ENCODE measurements at regions not wholly inside any gene's neighbourhood (a gene's known extent, or its start where the extent isn't known, plus 50 kb on each side); places are given as distances from the start of the nearest gene placed in this dataset.

DNA sequence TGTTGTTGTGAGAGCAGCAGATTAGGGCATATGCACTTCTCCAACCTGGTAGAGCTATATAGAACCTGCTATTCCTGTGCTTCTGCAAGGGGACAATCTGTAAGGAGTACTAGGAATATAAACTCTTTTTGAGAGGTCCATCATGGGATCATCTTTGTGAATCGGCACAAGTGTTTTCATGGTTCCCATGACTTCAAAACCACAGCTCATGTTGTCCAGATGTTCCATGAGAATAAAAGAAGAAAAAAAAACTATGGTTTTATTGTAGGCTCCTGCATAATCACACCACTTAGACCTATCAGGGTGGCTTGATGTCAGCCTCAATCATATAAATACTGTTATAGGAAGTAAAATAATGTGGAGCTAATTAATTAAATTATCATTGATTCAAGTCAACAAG lies 311.4 kb upstream of the ATP2B1 start:
- no peaks in the 10 kb centered on the region for H3K9me3 Mint-ChIP-seq
- no peak overlapping the region for H3K27ac Mint-ChIP-seq
- H3K36me3 Mint-ChIP-seq (ENCODE audit: low read depth), result no peaks in the 10 kb centered on the region
- no peaks in the 10 kb centered on the region for H3K4me1 Mint-ChIP-seq (ENCODE audit: low read depth)
- no peak overlapping the region for H3K4me3 Mint-ChIP-seq
- no peaks in the 10 kb centered on the region for H3K27me3 Mint-ChIP-seq

DNA sequence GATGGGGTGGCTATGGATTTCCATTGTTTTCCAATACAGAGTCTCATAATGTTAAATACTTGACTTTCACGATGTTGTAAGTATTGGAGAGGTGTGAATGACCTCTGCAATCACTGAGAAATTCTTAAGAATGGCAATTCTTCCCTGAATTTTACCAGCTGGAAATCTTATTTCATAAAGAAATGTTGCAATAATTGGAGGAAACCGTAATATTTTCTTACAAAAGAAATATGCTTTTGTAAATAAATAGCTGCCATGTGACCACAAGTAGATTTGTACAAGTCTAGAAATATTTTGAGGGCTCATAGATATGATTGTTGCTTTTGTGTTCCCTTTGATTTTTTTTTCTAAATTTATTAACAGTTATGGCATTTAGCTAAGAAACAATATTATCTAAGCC lies 308.7 kb upstream of the ATP2B1 start:
- H3K9me3 Mint-ChIP-seq, result no peaks in the 10 kb centered on the region
- H3K36me3 Mint-ChIP-seq (ENCODE audit: low read depth), result no peaks in the 10 kb centered on the region
- H3K4me1 Mint-ChIP-seq (ENCODE audit: low read depth), result peaks cover 5% of the 10 kb centered on the region
- H3K27ac Mint-ChIP-seq, result no peak overlapping the region
- no peaks in the 10 kb centered on the region for H3K27me3 Mint-ChIP-seq
- H3K4me3 Mint-ChIP-seq, result no peak overlapping the region

DNA sequence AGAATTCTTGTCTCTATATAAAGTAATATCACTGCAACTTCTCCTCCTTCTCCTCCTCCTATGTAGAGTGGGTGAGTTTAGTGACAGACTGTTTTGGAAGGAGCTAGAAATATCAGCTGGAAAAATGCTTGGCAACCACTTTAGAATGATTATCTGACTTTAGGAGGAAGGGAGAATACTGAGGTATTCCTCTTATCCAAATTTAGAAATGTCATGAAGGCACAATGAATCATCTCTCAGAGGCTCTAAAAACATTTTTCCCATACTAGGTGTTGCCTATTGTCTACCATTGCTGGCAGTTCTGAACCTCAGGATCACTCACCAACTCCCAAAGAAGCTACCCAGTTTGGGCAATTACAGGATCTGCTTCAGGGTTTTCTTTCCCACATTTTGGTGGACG lies 306.6 kb upstream of the ATP2B1 start:
- H3K27me3 Mint-ChIP-seq, result no peaks in the 10 kb centered on the region
- no peak overlapping the region for H3K4me3 Mint-ChIP-seq
- peaks cover 5% of the 10 kb centered on the region for H3K4me1 Mint-ChIP-seq (ENCODE audit: low read depth)
- H3K36me3 Mint-ChIP-seq (ENCODE audit: low read depth), result no peaks in the 10 kb centered on the region
- H3K27ac Mint-ChIP-seq, result no peak overlapping the region
- H3K9me3 Mint-ChIP-seq, result no peaks in the 10 kb centered on the region

DNA sequence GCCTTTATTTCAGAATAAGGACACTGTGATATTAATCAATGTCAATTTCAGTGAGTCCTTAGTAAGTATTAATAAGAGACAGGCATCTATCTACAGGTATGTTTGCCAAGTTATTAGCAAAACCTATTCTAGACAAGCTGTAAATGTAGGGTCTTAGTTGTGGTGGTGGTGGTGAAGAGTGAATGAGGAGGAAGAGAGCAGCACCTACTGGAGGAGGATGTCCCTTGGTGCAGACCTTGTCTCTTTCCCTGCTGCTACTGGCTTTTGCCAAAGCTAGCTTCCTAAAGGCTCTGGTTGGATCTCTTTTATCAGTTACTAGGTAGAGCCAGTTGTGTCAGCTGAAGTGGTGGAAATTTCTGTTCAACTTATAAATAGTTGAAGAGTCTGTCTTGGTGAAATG lies 304.8 kb upstream of the ATP2B1 start:
- no peaks in the 10 kb centered on the region for H3K9me3 Mint-ChIP-seq

DNA sequence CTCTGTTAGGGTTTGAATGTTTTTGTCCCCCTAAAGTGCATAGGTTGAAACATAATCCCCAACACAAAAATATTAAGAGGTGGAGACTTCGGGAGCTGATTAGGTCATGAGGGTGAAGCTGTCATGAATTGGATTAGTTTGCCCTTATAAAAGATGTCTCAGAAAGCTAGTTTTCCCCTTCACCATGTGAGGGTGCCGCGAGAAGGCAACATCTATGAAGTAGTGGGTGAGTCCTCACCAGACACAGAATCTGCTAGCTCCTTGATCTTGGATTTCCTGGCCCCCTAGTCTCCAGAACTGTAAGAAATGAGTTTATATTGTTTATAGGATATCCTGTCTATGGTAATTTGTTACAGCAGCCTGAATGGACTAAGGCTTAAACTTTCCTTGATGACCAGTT lies 301.5 kb upstream of the ATP2B1 start:
- no peak overlapping the region for H3K4me3 Mint-ChIP-seq
- no peak overlapping the region for H3K27ac Mint-ChIP-seq
- no peaks in the 10 kb centered on the region for H3K36me3 Mint-ChIP-seq (ENCODE audit: low read depth)
- H3K4me1 Mint-ChIP-seq (ENCODE audit: low read depth), result peaks cover 5% of the 10 kb centered on the region
- no peaks in the 10 kb centered on the region for H3K27me3 Mint-ChIP-seq
- no peaks in the 10 kb centered on the region for H3K9me3 Mint-ChIP-seq

More for the DNA sequence above, 304.8 kb upstream of the ATP2B1 start:
- Mint-ChIP-seq H3K4me3 (no peak overlapping the region), H3K27ac (no peak overlapping the region), H3K27me3 (no peaks in the 10 kb centered on the region), H3K4me1 (ENCODE audit: low read depth) (peaks cover 5% of the 10 kb centered on the region), H3K36me3 (ENCODE audit: low read depth) (no peaks in the 10 kb centered on the region)

DNA sequence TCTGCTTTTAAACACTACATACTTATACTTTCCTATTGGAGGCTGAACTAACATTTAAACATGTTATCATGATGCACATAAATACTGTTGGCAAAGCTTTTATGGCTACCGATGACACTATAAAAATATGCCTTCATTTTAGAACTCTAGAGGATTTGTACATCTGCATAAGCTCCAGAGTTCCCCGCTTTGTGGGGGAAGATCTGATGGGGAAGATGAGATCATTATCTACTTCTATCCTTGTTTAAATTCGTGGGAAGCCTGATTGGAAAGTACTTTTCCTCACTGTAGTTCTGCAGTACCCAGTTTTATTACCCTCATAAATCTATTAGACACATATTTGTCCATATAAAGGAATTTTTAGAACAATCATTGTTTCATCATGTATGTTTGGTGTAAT lies 299.6 kb upstream of the ATP2B1 start:
- H3K36me3 Mint-ChIP-seq (ENCODE audit: low read depth), result no peaks in the 10 kb centered on the region
- no peaks in the 10 kb centered on the region for H3K27me3 Mint-ChIP-seq
- no peak overlapping the region for H3K4me3 Mint-ChIP-seq
- no peaks in the 10 kb centered on the region for H3K9me3 Mint-ChIP-seq
- H3K27ac Mint-ChIP-seq, result no peak overlapping the region
- H3K4me1 Mint-ChIP-seq (ENCODE audit: low read depth), result peaks cover 3% of the 10 kb centered on the region

DNA sequence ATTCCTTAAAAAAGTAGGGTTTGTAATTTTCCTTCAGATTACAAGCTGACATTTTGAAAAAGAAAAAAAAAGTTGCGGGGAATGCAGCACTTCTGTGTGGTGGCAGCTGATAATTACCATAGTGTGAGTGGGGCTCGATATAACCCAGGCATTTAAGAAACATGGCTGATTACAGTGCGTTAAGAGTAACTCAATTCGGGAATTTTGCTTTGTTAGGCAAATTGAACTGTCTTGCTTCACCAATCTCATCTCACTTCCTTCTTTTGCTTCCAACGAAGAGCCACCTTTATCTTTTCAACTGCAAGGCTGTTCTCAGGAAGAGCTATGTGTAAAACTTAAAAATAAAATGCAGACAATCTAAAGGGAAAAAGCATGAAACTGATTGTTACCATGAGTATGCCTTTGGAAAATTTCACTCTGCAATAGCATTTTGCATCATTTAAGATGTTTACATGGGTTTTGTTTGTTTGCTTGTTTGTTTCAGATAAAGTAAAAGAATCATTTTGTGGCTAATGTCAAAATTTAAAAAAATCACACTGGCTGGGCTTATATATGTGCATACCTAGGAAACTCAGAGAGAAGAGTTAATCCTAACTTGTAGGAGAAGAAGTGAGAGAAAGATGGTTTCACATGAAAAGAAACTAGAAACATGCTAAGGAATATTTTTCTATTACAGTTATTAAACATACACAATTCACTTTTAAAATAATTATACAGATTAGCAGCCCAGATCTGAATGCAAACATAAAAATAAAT lies 295.9 kb upstream of the ATP2B1 start:
- Mint-ChIP-seq H3K9me3 (no peaks in the 10 kb centered on the region), H3K27ac (no peak overlapping the region), H3K27me3 (no peaks in the 10 kb centered on the region), H3K4me3 (no peak overlapping the region), H3K36me3 (ENCODE audit: low read depth) (no peaks in the 10 kb centered on the region), H3K4me1 (ENCODE audit: low read depth) (no peaks in the 10 kb centered on the region)

DNA sequence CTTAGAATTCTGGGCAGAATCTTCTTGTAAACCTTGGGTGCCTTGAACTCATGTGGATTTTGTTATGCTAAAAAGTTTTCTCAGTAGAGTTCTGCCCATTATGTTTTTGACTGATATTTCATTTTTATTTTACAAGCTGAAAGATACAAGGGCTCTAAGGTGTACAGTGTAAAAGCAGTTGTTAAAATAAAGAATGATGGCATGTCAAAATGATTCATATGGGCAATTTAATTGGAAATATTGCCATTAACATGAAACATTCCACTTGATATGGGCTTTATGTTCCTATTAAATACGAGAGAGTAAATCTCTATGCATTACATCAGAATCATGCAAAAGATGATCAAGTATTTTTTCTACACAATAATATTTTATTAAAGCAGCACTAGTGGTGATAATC lies 295.1 kb upstream of the ATP2B1 start:
- Mint-ChIP-seq H3K36me3 (ENCODE audit: low read depth) (no peaks in the 10 kb centered on the region), H3K9me3 (no peaks in the 10 kb centered on the region), H3K4me1 (ENCODE audit: low read depth) (no peaks in the 10 kb centered on the region), H3K4me3 (no peak overlapping the region), H3K27ac (no peak overlapping the region), H3K27me3 (no peaks in the 10 kb centered on the region)

DNA sequence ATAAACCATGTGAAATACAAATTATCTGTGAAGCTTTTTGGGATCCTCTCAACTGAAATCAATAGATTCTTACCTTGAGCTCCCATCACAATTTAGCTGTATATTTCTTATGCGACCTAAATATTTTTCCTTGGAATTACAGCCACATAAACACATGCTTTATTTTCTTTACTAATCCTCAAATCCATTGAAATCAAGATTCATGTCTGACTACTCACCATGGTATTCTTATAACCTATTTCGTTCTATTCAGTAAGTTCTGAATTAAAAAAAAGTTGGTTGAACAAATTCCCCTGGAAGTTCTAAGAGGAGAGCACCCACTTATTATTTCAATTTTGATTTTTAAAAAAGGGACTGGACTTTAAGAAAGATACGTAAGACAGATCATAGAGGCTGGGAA lies 292.1 kb upstream of the ATP2B1 start:
- no peaks in the 10 kb centered on the region for H3K4me1 Mint-ChIP-seq (ENCODE audit: low read depth)
- no peaks in the 10 kb centered on the region for H3K9me3 Mint-ChIP-seq

DNA sequence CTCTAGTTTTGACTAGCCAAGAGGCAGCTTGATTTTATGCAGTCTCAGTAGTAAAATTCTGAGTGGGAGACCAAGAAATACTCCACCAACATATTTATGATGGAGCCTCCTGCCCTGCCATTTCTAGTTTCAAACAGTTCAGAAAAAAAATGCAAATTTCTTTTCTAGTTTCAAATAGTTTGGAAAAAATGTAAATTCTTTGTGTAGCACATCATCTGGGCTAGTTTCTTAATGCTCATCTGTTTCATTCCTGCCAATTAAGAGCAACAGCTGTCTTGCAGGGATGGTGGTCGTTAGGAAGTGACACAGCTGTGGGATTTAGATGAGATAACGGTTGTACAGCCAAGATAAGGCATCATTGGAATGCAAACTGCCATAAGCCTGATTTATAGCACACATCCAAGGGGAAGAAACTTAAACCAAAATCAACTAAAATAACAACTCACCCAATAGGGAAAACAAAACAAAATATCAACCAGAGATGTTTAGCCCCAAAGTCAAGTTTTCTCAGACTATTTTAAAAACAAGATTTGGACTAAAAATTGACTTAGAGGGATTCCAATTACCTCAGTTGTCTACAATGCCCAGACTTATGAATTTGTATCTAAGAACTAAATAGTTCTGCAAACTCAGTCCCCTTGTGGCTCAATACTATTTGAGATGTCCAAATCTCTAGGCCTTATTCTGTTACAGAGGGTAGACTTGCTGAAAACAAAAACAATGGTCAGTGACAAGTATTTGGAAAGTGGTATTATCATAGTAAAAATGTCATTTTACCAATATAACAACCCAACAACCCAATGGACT lies 291.3 kb upstream of the ATP2B1 start:
- Mint-ChIP-seq H3K9me3 (no peaks in the 10 kb centered on the region), H3K27me3 (no peaks in the 10 kb centered on the region), H3K4me1 (ENCODE audit: low read depth) (no peaks in the 10 kb centered on the region), H3K4me3 (no peak overlapping the region), H3K27ac (no peak overlapping the region), H3K36me3 (ENCODE audit: low read depth) (no peaks in the 10 kb centered on the region)

More for the DNA sequence above, 292.1 kb upstream of the ATP2B1 start:
- Mint-ChIP-seq H3K4me3 (no peak overlapping the region), H3K27ac (no peak overlapping the region), H3K27me3 (no peaks in the 10 kb centered on the region), H3K36me3 (ENCODE audit: low read depth) (no peaks in the 10 kb centered on the region)

DNA sequence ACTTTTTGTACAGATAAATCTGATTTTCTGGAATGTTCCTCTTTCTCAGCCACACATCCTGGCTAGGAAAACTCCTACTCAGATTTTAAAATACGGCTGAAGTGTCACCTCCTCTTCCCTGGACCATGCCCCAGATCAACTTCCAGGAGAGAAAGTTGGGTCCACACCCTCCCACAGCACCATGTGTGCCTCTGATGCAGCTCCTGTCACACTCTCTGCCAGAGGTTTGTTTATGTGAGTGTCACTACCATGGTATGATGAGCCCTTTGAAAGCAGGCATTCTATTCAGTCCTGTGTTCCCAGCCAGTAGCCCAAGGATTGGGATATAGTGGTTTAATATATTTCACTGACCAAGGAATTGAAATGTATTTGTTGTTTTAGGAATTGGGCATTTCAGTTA lies 287.2 kb upstream of the ATP2B1 start:
- no peaks in the 10 kb centered on the region for H3K36me3 Mint-ChIP-seq (ENCODE audit: low read depth)
- H3K4me3 Mint-ChIP-seq, result no peak overlapping the region
- no peaks in the 10 kb centered on the region for H3K27me3 Mint-ChIP-seq
- H3K9me3 Mint-ChIP-seq, result no peaks in the 10 kb centered on the region
- no peak overlapping the region for H3K27ac Mint-ChIP-seq
- H3K4me1 Mint-ChIP-seq (ENCODE audit: low read depth), result peaks cover 19% of the 10 kb centered on the region

DNA sequence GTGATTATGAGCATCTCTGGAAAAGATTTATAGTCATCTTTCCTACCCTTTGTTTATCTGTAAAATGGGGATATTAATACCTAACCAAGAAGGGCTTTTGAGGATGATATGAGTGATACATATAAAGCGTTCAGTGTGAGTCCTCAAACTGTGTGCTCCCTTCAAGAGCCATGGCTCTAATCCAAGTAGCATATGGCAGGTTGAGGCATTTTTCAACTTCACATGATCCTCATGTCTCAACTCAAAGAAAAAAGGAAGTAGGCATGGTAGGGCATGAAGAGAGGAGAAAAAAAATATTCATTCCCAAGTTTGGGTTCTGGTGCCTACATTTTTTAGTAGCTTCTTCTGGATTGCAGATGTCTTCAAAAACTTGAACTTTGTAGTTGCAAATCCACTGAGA lies 286.3 kb upstream of the ATP2B1 start:
- no peaks in the 10 kb centered on the region for H3K9me3 Mint-ChIP-seq
- H3K27ac Mint-ChIP-seq, result no peak overlapping the region
- no peaks in the 10 kb centered on the region for H3K36me3 Mint-ChIP-seq (ENCODE audit: low read depth)
- peaks cover 19% of the 10 kb centered on the region for H3K4me1 Mint-ChIP-seq (ENCODE audit: low read depth)
- no peak overlapping the region for H3K4me3 Mint-ChIP-seq
- no peaks in the 10 kb centered on the region for H3K27me3 Mint-ChIP-seq

DNA sequence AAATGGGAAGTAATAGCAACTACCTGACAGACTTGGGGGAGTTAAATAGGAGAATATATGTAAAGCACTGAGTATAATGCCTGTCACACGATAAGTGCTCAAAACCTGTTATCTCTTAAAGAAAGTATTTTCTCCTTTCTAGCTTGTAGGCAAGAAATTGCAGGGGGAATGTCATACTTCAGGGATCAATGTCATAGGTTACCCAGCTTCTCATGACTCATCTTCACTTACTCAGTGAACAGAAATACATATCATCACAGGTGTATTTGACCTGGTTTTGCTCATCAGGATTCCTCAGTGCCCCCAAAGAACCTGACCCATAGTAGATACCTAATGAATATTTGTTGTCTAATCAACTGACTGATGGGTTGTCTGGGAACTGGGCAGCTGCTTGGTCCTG lies 285.0 kb upstream of the ATP2B1 start:
- H3K36me3 Mint-ChIP-seq (ENCODE audit: low read depth), result no peaks in the 10 kb centered on the region
- H3K4me3 Mint-ChIP-seq, result no peak overlapping the region
- no peak overlapping the region for H3K27ac Mint-ChIP-seq
- H3K9me3 Mint-ChIP-seq, result no peaks in the 10 kb centered on the region
- H3K4me1 Mint-ChIP-seq (ENCODE audit: low read depth), result peaks cover 19% of the 10 kb centered on the region
- H3K27me3 Mint-ChIP-seq, result no peaks in the 10 kb centered on the region

DNA sequence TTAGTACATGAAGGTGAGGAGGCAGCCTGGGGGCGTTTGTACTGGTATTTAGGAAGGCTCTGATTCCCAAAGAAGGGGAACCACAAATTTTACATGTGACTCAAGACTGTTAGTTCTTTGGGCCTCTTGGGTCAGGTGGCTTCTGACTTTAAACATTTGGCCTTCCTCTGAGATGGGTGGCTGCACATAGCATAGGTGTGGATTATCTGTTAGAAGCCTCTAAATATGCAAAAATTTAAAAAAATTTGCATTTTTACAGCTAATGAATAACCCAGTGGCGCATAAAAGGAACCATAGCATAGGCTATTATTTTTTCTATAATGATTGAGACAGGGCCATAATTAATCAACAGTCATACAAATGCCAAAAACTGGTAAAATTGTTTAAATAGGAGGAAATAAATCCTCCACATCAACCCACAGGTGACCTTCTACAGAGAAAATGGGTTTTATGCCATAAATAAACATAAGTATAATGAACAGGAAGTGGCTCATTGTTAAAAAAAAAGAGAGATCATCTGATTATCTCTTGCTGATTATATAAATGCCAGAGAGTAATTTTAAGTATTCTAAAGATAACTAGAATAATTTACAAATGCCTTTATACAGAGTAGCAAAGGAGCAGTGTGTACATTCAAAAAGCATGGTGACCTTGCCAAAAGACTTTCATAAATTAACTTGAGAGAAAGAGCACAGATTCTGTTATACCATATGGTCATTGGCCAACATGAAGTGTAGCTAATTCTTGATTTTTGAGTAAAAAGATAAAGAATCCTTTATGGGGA lies 284.2 kb upstream of the ATP2B1 start:
- no peaks in the 10 kb centered on the region for H3K36me3 Mint-ChIP-seq (ENCODE audit: low read depth)
- no peak overlapping the region for H3K4me3 Mint-ChIP-seq

More for the DNA sequence above, 284.2 kb upstream of the ATP2B1 start:
- Mint-ChIP-seq H3K4me1 (ENCODE audit: low read depth) (peaks cover 19% of the 10 kb centered on the region), H3K27ac (no peak overlapping the region), H3K9me3 (no peaks in the 10 kb centered on the region), H3K27me3 (no peaks in the 10 kb centered on the region)
